ENCODE measurements at regions not wholly inside any gene's neighbourhood (a gene's known extent, or its start where the extent isn't known, plus 50 kb on each side); places are given as distances from the start of the nearest gene placed in this dataset.

- no peak for DNase-seq
- Mint-ChIP-seq H3K4me3 (no peak overlapping the region), H3K36me3 (ENCODE audit: low read depth) (no peaks in the 10 kb centered on the region), H3K4me1 (peaks cover 9% of the 10 kb centered on the region), H3K27ac (no peak overlapping the region), H3K27me3 (no peaks in the 10 kb centered on the region), H3K9me3 (no peaks in the 10 kb centered on the region)
- intact Hi-C loops (cut with micrococcal nuclease) = no loop called here
These were observed 63.9 kb upstream of the PICALM start for GRCh38 chr11:86132667-86133249.

- H3K36me3 Mint-ChIP-seq (ENCODE audit: low read depth) = no peaks in the 10 kb centered on the region
- no peaks in the 10 kb centered on the region for H3K27me3 Mint-ChIP-seq
- no peak overlapping the region for H3K4me3 Mint-ChIP-seq
- H3K27ac Mint-ChIP-seq = no peak overlapping the region
- H3K9me3 Mint-ChIP-seq = no peaks in the 10 kb centered on the region
- no peak for DNase-seq
- H3K4me1 Mint-ChIP-seq = peaks cover 2% of the 10 kb centered on the region
- intact Hi-C loops (cut with micrococcal nuclease) = no loop called here
These were observed 61.1 kb upstream of the PICALM start for GRCh38 chr11:86129740-86130540.

- no peak overlapping the region for H3K4me3 Mint-ChIP-seq
- H3K4me1 Mint-ChIP-seq = peaks cover 12% of the 10 kb centered on the region
- no peaks in the 10 kb centered on the region for H3K9me3 Mint-ChIP-seq
- DNase-seq = no peak
- H3K36me3 Mint-ChIP-seq (ENCODE audit: low read depth) = no peaks in the 10 kb centered on the region
- intact Hi-C loops (cut with micrococcal nuclease) = no loop called here
- H3K27ac Mint-ChIP-seq = no peak overlapping the region
- no peaks in the 10 kb centered on the region for H3K27me3 Mint-ChIP-seq
These were observed 60.0 kb upstream of the PICALM start for GRCh38 chr11:86128914-86129313.

- intact Hi-C loops (cut with micrococcal nuclease) = no loop called here
- peaks cover 4% of the 10 kb centered on the region for H3K9me3 Mint-ChIP-seq
- H3K27ac Mint-ChIP-seq = no peak overlapping the region
- DNase-seq = no peak
- peaks cover 18% of the 10 kb centered on the region for H3K4me1 Mint-ChIP-seq
- H3K36me3 Mint-ChIP-seq (ENCODE audit: low read depth) = no peaks in the 10 kb centered on the region
- no peak overlapping the region for H3K4me3 Mint-ChIP-seq
- no peaks in the 10 kb centered on the region for H3K27me3 Mint-ChIP-seq
These were observed 58.0 kb upstream of the PICALM start for GRCh38 chr11:86126862-86127261.

- Mint-ChIP-seq H3K36me3 (ENCODE audit: low read depth) (no peaks in the 10 kb centered on the region), H3K4me3 (no peak overlapping the region), H3K9me3 (peaks cover 4% of the 10 kb centered on the region), H3K27ac (peak overlapping the region; percentile 39), H3K27me3 (peaks cover 2% of the 10 kb centered on the region), H3K4me1 (peaks cover 20% of the 10 kb centered on the region)
- DNase-seq = no peak
- intact Hi-C loops (cut with micrococcal nuclease) = no loop called here
These were observed 55.7 kb upstream of the PICALM start for GRCh38 chr11:86124251-86125233.

- Mint-ChIP-seq H3K27me3 (peaks cover 2% of the 10 kb centered on the region), H3K4me1 (peaks cover 24% of the 10 kb centered on the region), H3K36me3 (ENCODE audit: low read depth) (no peaks in the 10 kb centered on the region), H3K9me3 (peaks cover 4% of the 10 kb centered on the region), H3K4me3 (no peak overlapping the region), H3K27ac (no peak overlapping the region)
- intact Hi-C loops (cut with micrococcal nuclease) = no loop called here
- DNase-seq = no peak
These were observed 53.9 kb upstream of the PICALM start for GRCh38 chr11:86122773-86123172.

GRCh38 chr11:86120807-86121206 lies 51.9 kb upstream of the PICALM start:
- peaks cover 40% of the 10 kb centered on the region for H3K4me1 Mint-ChIP-seq
- no peak overlapping the region for H3K27ac Mint-ChIP-seq
- no peaks in the 10 kb centered on the region for H3K36me3 Mint-ChIP-seq (ENCODE audit: low read depth)
- DNase-seq = no peak
- no peak overlapping the region for H3K4me3 Mint-ChIP-seq
- intact Hi-C loops (cut with micrococcal nuclease) = no loop called here
- peaks cover 4% of the 10 kb centered on the region for H3K9me3 Mint-ChIP-seq
- H3K27me3 Mint-ChIP-seq = peaks cover 2% of the 10 kb centered on the region

GRCh38 chr11:86119906-86120305 lies 51.0 kb upstream of the PICALM start:
- DNase-seq = no peak
- intact Hi-C loops (cut with micrococcal nuclease) = no loop called here
- Mint-ChIP-seq H3K36me3 (ENCODE audit: low read depth) (no peaks in the 10 kb centered on the region), H3K27me3 (peaks cover 2% of the 10 kb centered on the region), H3K9me3 (peaks cover 4% of the 10 kb centered on the region), H3K4me1 (peaks cover 45% of the 10 kb centered on the region), H3K4me3 (no peak overlapping the region), H3K27ac (no peak overlapping the region)

- Mint-ChIP-seq H3K9me3 (peaks cover 4% of the 10 kb centered on the region), H3K4me3 (no peak overlapping the region), H3K27ac (no peak overlapping the region), H3K4me1 (peaks cover 37% of the 10 kb centered on the region), H3K27me3 (peaks cover 2% of the 10 kb centered on the region), H3K36me3 (ENCODE audit: low read depth) (no peaks in the 10 kb centered on the region)
- no peak for DNase-seq
- intact Hi-C loops (cut with micrococcal nuclease) = no loop called here
These were observed 50.2 kb upstream of the PICALM start for GRCh38 chr11:86119077-86119476.
